Mesothelial cell of epicardium (in vitro differentiated cells): ENCODE measurements at regions not wholly inside any gene's neighbourhood (a gene's known extent, or its start where the extent isn't known, plus 50 kb on each side); places are given as distances from the start of the nearest gene placed in this dataset.

Experiments
- DNase-seq, 2 experiments: peaks; one replicate each; pipeline ENCODE4 v3.0.0; 2021; ENCODE audit warnings: low spot score in 2 of 2; ENCODE audit not compliant: unreplicated experiment in 2 of 2
- H3K27ac Mint-ChIP-seq: 2 replicates; pipeline ENCODE4 v1.8.0; 2021; ENCODE audit warnings: mixed read lengths
- H3K27me3 Mint-ChIP-seq: 2 replicates; pipeline ENCODE4 v1.8.0; 2021; ENCODE audit warnings: low read depth, mixed read lengths
- H3K36me3 Mint-ChIP-seq: 2 replicates; pipeline ENCODE4 v1.8.0; 2021; ENCODE audit warnings: mixed read lengths
- H3K4me1 Mint-ChIP-seq: 2 replicates; pipeline ENCODE4 v1.8.0; 2021; ENCODE audit warnings: mixed read lengths
- H3K4me3 Mint-ChIP-seq: 2 replicates; pipeline ENCODE4 v1.8.0; 2021; ENCODE audit warnings: mild to moderate bottlenecking, moderate library complexity, mixed read lengths
- H3K9me3 Mint-ChIP-seq: 2 replicates; pipeline ENCODE4 v1.8.0; 2021; ENCODE audit warnings: mixed read lengths
- TF ChIP-seq, protein P1 (sequence below): fragments of 200-600 bp; sonication (generic); IDR thresholded peaks from one replicate; pipeline ENCODE4 v1.5.0; 2021; ENCODE audit warnings: antibody characterized with exemption; ENCODE audit not compliant: unreplicated experiment

DNA sequence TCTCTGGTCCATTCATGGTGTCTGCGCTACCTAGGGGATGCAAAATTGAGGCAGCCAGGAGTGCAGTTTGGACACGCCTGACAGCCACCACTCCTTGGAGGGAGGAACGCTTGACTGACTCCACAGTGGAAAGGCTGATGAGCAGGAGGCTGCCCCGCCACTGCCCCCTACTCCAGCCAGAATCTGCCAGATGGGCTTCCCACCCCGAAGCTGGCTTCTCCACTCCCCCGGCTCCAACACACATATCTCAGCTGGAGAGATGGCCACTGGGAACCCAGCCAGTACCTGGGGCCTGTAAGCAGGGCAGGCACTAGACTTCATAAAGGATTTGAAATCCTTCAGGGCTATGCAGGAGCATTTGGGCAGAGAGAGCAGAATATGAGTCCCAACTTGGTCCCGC is 51.4 kb upstream of the BLCAP start:
- no peaks in the 10 kb centered on the region for H3K4me1 Mint-ChIP-seq
- H3K27me3 Mint-ChIP-seq = peaks cover 56% of the 10 kb centered on the region
- no peak overlapping the region for H3K27ac Mint-ChIP-seq
- no peaks in the 10 kb centered on the region for H3K9me3 Mint-ChIP-seq
- no peak overlapping the region for H3K4me3 Mint-ChIP-seq
- no peak for DNase-seq
- H3K36me3 Mint-ChIP-seq = no peaks in the 10 kb centered on the region
- TF ChIP-seq, protein P1, sequence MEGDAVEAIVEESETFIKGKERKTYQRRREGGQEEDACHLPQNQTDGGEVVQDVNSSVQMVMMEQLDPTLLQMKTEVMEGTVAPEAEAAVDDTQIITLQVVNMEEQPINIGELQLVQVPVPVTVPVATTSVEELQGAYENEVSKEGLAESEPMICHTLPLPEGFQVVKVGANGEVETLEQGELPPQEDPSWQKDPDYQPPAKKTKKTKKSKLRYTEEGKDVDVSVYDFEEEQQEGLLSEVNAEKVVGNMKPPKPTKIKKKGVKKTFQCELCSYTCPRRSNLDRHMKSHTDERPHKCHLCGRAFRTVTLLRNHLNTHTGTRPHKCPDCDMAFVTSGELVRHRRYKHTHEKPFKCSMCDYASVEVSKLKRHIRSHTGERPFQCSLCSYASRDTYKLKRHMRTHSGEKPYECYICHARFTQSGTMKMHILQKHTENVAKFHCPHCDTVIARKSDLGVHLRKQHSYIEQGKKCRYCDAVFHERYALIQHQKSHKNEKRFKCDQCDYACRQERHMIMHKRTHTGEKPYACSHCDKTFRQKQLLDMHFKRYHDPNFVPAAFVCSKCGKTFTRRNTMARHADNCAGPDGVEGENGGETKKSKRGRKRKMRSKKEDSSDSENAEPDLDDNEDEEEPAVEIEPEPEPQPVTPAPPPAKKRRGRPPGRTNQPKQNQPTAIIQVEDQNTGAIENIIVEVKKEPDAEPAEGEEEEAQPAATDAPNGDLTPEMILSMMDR = no peak

DNA sequence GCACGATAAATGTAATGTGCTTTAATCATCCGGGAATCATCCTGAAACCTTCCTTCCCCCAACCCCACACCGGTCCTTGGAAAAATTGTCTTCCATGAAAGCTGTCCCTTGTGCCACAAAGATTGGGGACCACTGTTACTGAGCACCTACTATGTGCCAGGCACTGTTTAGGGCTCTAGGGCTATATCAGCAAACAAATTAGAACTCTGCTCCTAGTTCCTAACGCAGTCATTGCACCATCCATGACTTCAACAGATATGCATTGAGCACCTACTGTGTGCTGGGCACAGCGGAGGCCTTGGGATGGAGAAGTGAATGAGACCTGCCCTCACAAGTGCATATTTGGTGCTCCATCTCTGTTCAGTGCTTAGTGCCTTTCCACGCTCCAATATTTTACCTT is 50.3 kb upstream of the BLCAP start:
- H3K4me1 Mint-ChIP-seq = no peaks in the 10 kb centered on the region
- no peaks in the 10 kb centered on the region for H3K9me3 Mint-ChIP-seq
- no peak overlapping the region for H3K4me3 Mint-ChIP-seq
- no peak for DNase-seq
- no peaks in the 10 kb centered on the region for H3K36me3 Mint-ChIP-seq
- TF ChIP-seq, protein P1 = no peak
- peaks cover 56% of the 10 kb centered on the region for H3K27me3 Mint-ChIP-seq
- no peak overlapping the region for H3K27ac Mint-ChIP-seq
